ENCODE measurements at regions not wholly inside any gene's neighbourhood (a gene's known extent, or its start where the extent isn't known, plus 50 kb on each side); places are given as distances from the start of the nearest gene placed in this dataset.
A peak's percentile ranks its signal among the peaks of the same experiment; 100 is the strongest.

DNA sequence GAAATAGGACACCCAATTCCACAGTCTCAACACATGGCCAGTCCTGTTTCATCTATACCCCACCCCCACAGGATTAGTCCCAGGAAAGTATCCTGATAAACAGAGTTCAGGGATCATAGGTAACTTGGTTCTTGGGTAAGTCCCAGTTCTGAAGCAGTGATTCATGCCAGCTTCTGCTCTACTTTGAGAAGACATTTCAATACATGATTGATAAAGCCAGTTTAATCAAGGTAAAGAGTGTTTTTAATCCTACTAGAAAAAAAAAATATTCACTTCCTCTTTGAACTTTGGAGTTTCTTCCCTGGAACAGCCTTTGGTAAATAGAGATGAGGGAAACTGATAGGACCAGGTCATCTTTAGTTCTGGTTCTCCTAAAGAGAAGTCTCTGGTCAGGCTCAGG is 142.4 kb downstream of the TLR5 start:
- Histone ChIP-seq H3K27me3 (ENCODE audit: control insufficient read depth in 1 of 2, insufficient read depth in 2 of 2, low read length in 2 of 2) (no peaks in the 10 kb centered on the region), H3K9me3 (ENCODE audit: control insufficient read depth in 2 of 2, insufficient read depth in 1 of 2, low read depth in 1 of 2, low read length in 1 of 2) (no peaks in the 10 kb centered on the region), H3K4me3 (ENCODE audit: low read depth in 1 of 2, low read length in 2 of 2) (no peak overlapping the region), H3K27ac (ENCODE audit: low read depth in 2 of 2, low read length in 1 of 2) (no peak overlapping the region), H3K4me1 (ENCODE audit: control insufficient read depth in 2 of 2, insufficient read depth in 2 of 2, low read length in 1 of 2) (peaks cover 0 to 4% of the 10 kb centered on the region in 2 donors), H3K36me3 (ENCODE audit: control insufficient read depth in 2 of 2, insufficient read depth in 2 of 2, low read length in 1 of 2) (peaks cover 0 to 6% of the 10 kb centered on the region in 2 donors)

DNA sequence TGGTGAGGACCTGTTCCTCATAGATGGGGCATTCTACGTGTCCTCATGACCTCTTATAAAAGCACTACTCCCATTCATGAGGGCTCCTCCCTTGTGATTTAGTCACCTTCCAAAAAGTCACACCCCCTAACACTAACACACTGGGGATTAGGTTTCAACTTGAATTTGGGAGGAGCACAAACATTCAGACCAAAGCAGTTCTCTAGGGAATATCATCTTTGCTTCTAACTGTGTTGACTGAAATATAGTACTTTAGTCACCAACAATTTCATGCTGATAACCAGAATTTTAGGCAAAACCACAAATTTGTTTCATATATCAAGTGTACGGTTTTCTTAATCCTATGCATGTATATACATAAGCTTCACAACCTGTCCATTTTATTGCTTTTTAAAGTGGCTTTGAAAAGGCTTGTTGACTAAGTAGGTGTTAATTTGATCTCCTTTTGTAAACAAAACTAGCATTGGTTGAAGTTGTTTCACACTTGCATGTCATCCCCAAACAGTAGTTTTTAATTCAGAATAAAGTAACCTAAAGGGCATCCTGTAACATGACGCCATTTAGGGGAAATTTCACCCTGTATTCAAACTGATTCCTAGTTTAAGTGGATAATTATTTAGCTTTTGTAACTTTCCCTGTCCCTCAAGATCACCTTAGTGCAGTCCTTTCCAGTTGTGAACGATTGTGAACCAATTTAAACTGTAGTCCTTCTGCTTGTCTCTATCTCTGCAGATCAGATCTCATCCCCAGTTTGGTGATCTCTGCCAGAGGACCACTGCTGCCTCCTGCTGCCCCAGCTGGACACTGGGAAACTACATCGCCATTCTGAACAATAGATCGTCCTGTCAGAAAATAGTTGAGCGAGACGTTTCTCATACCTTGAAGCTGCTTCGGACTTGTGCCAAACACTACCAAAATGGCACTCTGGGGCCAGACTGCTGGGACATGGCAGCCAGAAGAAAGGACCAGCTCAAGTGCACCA is 141.1 kb downstream of the TLR5 start:
- Histone ChIP-seq H3K9me3 (ENCODE audit: control insufficient read depth in 2 of 2, insufficient read depth in 1 of 2, low read depth in 1 of 2, low read length in 1 of 2) (no peaks in the 10 kb centered on the region), H3K4me3 (ENCODE audit: low read depth in 1 of 2, low read length in 2 of 2) (no peak overlapping the region), H3K27me3 (ENCODE audit: control insufficient read depth in 1 of 2, insufficient read depth in 2 of 2, low read length in 2 of 2) (no peaks in the 10 kb centered on the region), H3K4me1 (ENCODE audit: control insufficient read depth in 2 of 2, insufficient read depth in 2 of 2, low read length in 1 of 2) (peaks cover 0 to 4% of the 10 kb centered on the region in 2 donors), H3K27ac (ENCODE audit: low read depth in 2 of 2, low read length in 1 of 2) (peak overlapping the region in 1 of 2 donors; percentile 18), H3K36me3 (ENCODE audit: control insufficient read depth in 2 of 2, insufficient read depth in 2 of 2, low read length in 1 of 2) (peaks cover 3 to 6% of the 10 kb centered on the region in 2 donors)
- WGBS, 2 donors, result 81 to 85% methylated on average over 9 of the region's 9 CpGs

DNA sequence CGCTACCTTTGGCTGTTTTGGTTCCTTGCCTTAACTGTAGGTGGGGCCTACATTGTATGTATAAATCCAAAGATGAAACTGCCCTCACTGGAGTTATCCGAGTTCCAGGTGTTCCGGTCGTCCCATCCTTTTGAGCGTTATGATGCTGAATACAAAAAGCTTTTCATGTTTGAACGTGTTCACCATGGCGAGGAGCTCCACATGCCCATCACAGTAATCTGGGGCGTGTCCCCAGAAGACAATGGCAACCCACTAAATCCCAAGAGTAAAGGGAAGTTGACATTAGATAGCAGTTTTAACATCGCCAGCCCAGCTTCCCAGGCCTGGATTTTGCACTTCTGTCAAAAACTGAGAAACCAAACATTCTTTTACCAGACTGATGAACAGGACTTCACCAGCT is 139.5 kb downstream of the TLR5 start:
- H3K36me3 ChIP-seq (ENCODE audit: control insufficient read depth in 2 of 2, insufficient read depth in 2 of 2, low read length in 1 of 2), result peaks cover 3 to 6% of the 10 kb centered on the region in 2 donors
- no peak overlapping the region for H3K27ac ChIP-seq (ENCODE audit: low read depth in 2 of 2, low read length in 1 of 2)
- peaks cover 0 to 4% of the 10 kb centered on the region in 2 donors for H3K4me1 ChIP-seq (ENCODE audit: control insufficient read depth in 2 of 2, insufficient read depth in 2 of 2, low read length in 1 of 2)
- no peaks in the 10 kb centered on the region for H3K27me3 ChIP-seq (ENCODE audit: control insufficient read depth in 1 of 2, insufficient read depth in 2 of 2, low read length in 2 of 2)
- H3K9me3 ChIP-seq (ENCODE audit: control insufficient read depth in 2 of 2, insufficient read depth in 1 of 2, low read depth in 1 of 2, low read length in 1 of 2), result peaks cover 0 to 2% of the 10 kb centered on the region in 2 donors
- 70 to 88% methylated on average over 9 of the region's 9 CpGs for WGBS, 2 donors
- no peak overlapping the region for H3K4me3 ChIP-seq (ENCODE audit: low read depth in 1 of 2, low read length in 2 of 2)

DNA sequence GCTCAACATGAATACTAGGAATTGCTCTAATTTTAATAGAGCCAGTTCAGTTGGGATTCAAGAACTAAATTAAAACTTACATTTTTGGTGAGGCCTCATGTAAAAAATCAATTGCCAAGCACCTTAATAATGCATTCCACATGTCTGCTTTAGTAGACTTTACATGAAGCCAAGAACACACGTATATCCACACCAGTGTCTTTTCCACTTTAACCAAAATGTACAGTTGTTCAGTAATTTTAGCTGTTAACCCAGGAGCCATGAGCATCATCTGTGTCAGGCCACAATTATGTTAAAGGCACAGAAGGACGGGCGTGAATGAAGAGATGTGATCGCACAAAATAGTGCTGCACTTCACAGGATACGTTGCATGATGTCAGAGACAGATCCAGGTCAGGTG is 136.7 kb downstream of the TLR5 start:
- Histone ChIP-seq H3K36me3 (ENCODE audit: control insufficient read depth in 2 of 2, insufficient read depth in 2 of 2, low read length in 1 of 2) (peaks cover 3 to 6% of the 10 kb centered on the region in 2 donors), H3K4me1 (ENCODE audit: control insufficient read depth in 2 of 2, insufficient read depth in 2 of 2, low read length in 1 of 2) (peaks cover 0 to 4% of the 10 kb centered on the region in 2 donors), H3K9me3 (ENCODE audit: control insufficient read depth in 2 of 2, insufficient read depth in 1 of 2, low read depth in 1 of 2, low read length in 1 of 2) (peaks cover 0 to 2% of the 10 kb centered on the region in 2 donors), H3K27ac (ENCODE audit: low read depth in 2 of 2, low read length in 1 of 2) (no peak overlapping the region), H3K27me3 (ENCODE audit: control insufficient read depth in 1 of 2, insufficient read depth in 2 of 2, low read length in 2 of 2) (no peaks in the 10 kb centered on the region), H3K4me3 (ENCODE audit: low read depth in 1 of 2, low read length in 2 of 2) (no peak overlapping the region)
- 94 to 95% methylated on average over 5 of the region's 5 CpGs for WGBS, 2 donors

DNA sequence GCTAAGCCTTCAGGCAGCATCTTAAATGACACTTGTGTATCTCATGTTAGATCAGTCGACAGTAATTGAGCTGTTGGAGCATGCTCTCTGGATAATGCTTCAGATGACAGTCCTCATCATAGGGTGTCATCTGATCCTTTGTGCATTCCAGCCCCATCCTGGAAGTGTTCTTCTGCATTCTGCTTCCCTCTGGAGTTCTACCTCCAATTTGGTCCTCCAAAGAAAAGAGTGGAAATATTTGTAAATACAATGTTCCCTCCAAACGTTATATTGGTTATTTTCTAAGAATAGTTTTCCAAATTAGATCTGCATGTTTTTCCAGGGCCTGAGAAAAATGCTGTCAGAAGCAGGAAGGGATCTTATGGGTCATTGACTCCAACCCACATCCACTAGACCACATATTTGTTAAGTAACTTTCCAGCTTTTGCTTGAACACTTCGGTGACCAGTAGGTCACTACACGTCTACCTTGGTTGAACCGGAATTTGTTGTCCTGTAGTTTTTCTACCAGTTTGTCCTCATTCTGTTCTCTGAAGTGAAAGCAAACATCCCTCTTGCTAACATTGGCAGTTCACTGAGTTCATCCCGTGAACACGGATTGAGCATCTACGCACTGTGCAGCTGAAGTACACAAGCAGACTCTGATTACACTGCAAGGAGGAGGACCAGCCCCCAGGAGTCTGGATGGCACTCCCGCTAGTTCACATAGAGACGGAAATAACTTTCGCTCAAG is 136.0 kb downstream of the TLR5 start:
- H3K4me1 ChIP-seq (ENCODE audit: control insufficient read depth in 2 of 2, insufficient read depth in 2 of 2, low read length in 1 of 2), result peaks cover 0 to 4% of the 10 kb centered on the region in 2 donors
- H3K9me3 ChIP-seq (ENCODE audit: control insufficient read depth in 2 of 2, insufficient read depth in 1 of 2, low read depth in 1 of 2, low read length in 1 of 2), result peaks cover 0 to 2% of the 10 kb centered on the region in 2 donors
- 66 to 72% methylated on average over 11 of the region's 11 CpGs for WGBS, 2 donors
- H3K4me3 ChIP-seq (ENCODE audit: low read depth in 1 of 2, low read length in 2 of 2), result no peak overlapping the region
- no peak overlapping the region for H3K27ac ChIP-seq (ENCODE audit: low read depth in 2 of 2, low read length in 1 of 2)
- no peaks in the 10 kb centered on the region for H3K27me3 ChIP-seq (ENCODE audit: control insufficient read depth in 1 of 2, insufficient read depth in 2 of 2, low read length in 2 of 2)
- H3K36me3 ChIP-seq (ENCODE audit: control insufficient read depth in 2 of 2, insufficient read depth in 2 of 2, low read length in 1 of 2), result peaks cover 3 to 6% of the 10 kb centered on the region in 2 donors

DNA sequence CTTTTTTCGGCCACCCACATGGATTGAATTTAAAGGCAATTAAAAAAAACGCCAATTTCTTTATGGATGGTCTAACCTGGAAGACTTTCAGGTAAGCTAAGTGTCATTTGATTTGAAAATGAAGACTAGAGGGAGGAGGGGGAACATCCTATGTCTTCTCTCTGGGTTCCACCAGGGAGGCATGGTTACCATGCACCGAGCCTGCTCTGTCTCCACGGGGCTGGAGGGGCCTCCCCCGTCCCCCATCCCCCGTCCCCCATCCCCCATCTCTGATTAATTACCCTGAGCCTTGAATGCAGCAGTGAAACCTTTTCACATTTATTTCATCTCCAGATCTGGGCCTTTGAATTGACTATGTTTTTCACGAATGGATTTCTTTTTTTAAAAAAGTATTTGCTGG is 135.1 kb downstream of the TLR5 start:
- peaks cover 0 to 2% of the 10 kb centered on the region in 2 donors for H3K9me3 ChIP-seq (ENCODE audit: control insufficient read depth in 2 of 2, insufficient read depth in 1 of 2, low read depth in 1 of 2, low read length in 1 of 2)
- H3K27me3 ChIP-seq (ENCODE audit: control insufficient read depth in 1 of 2, insufficient read depth in 2 of 2, low read length in 2 of 2), result no peaks in the 10 kb centered on the region
- 80 to 85% methylated on average over 7 of the region's 7 CpGs for WGBS, 2 donors
- peaks cover 3 to 5% of the 10 kb centered on the region in 2 donors for H3K36me3 ChIP-seq (ENCODE audit: control insufficient read depth in 2 of 2, insufficient read depth in 2 of 2, low read length in 1 of 2)
- no peak overlapping the region for H3K27ac ChIP-seq (ENCODE audit: low read depth in 2 of 2, low read length in 1 of 2)
- no peak overlapping the region for H3K4me3 ChIP-seq (ENCODE audit: low read depth in 1 of 2, low read length in 2 of 2)
- H3K4me1 ChIP-seq (ENCODE audit: control insufficient read depth in 2 of 2, insufficient read depth in 2 of 2, low read length in 1 of 2), result peaks cover 0 to 2% of the 10 kb centered on the region in 2 donors

DNA sequence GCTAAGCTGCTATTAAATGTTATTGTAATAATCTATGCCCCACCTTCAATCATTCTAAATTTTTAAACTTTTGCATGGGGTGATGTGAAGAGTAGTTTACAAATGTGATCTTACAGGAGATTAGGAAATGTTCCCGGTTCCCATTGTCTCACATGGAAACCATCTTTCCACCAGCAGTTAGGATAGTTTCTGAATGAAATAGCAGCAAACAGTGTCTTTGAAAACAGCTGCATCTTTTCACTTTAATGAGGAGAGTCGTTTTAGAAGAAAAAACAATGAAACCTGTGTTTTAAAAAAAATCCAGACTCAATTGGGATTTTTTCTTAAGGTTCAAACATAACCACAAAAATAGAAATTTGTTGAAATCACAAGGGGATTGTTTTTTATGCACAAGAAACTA is 134.2 kb downstream of the TLR5 start:
- Histone ChIP-seq H3K4me3 (ENCODE audit: low read depth in 1 of 2, low read length in 2 of 2) (no peak overlapping the region), H3K27ac (ENCODE audit: low read depth in 2 of 2, low read length in 1 of 2) (no peak overlapping the region), H3K36me3 (ENCODE audit: control insufficient read depth in 2 of 2, insufficient read depth in 2 of 2, low read length in 1 of 2) (peaks cover 2 to 3% of the 10 kb centered on the region in 2 donors), H3K27me3 (ENCODE audit: control insufficient read depth in 1 of 2, insufficient read depth in 2 of 2, low read length in 2 of 2) (no peaks in the 10 kb centered on the region), H3K9me3 (ENCODE audit: control insufficient read depth in 2 of 2, insufficient read depth in 1 of 2, low read depth in 1 of 2, low read length in 1 of 2) (peaks cover 0 to 2% of the 10 kb centered on the region in 2 donors), H3K4me1 (ENCODE audit: control insufficient read depth in 2 of 2, insufficient read depth in 2 of 2, low read length in 1 of 2) (no peaks in the 10 kb centered on the region)
- WGBS, 2 donors, result 54 to 56% methylated on average over 2 of the region's 2 CpGs

DNA sequence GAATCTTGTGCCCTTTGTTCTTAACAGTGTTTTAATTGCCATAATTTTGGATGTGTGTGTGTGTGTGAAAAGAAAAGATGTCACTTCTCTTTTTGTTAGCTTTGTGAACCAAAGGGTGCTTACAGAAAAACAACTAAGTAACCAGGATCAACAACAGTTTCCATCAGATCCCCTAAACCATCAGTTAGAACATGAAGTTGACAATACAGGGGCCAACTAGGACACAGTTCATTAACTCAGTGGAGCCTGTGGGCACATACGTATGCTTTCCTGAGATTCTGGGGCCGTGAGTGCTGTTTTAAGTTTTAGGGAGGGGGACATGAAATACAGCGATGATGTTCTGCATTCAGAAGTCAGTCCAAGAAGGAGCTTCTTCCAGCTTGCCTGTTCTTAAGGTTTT is 133.6 kb downstream of the TLR5 start:
- 46 to 54% methylated on average over 3 of the region's 3 CpGs for WGBS, 2 donors
- no peak overlapping the region for H3K4me3 ChIP-seq (ENCODE audit: low read depth in 1 of 2, low read length in 2 of 2)
- no peaks in the 10 kb centered on the region for H3K27me3 ChIP-seq (ENCODE audit: control insufficient read depth in 1 of 2, insufficient read depth in 2 of 2, low read length in 2 of 2)
- peaks cover 0 to 3% of the 10 kb centered on the region in 2 donors for H3K36me3 ChIP-seq (ENCODE audit: control insufficient read depth in 2 of 2, insufficient read depth in 2 of 2, low read length in 1 of 2)
- no peaks in the 10 kb centered on the region for H3K4me1 ChIP-seq (ENCODE audit: control insufficient read depth in 2 of 2, insufficient read depth in 2 of 2, low read length in 1 of 2)
- peaks cover 0 to 2% of the 10 kb centered on the region in 2 donors for H3K9me3 ChIP-seq (ENCODE audit: control insufficient read depth in 2 of 2, insufficient read depth in 1 of 2, low read depth in 1 of 2, low read length in 1 of 2)
- H3K27ac ChIP-seq (ENCODE audit: low read depth in 2 of 2, low read length in 1 of 2), result no peak overlapping the region

DNA sequence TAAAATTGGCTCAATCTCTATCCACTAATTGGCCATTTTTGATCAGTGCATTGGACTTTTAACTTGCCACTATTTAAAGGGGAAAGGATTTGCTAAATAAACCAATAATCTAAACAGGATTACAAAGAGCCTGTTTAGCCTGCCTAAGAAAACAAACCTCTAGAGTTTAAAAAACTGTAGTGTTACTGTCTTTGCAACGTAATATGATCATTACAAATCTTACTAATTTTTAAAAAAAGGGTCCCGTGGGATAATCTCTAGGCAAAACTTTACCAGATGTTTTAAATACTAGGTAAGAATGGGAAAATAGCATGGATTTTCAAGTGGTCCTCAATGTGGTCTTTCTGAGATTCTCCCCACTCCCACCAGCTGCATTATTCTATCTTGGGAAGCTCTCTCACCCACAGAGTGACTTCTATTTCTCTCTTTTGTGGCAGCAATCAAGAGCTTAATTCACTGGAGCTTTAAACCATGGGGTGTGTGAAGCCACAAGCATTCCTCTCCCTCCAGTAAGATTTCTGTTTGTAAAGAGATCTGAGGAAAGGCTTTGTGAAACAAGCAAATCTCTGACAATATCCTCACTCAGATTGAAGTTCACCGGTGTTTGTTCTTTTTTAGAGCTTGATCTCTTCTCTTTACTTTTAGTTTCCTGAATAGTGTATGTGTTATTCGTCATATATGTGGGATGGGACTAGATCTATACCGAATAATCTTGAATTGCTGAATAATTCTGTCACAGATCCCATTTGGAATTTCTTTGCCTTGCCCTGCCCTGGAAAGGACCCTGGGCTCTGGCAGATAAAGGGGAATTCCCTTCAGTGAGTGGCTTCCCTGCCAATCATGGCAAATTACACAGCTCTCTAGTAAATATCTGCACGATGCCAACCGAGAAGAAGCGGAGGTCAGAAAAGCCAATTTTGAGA is 132.2 kb downstream of the TLR5 start:
- WGBS, 2 donors, result 40 to 49% methylated on average over 8 of the region's 8 CpGs
- Histone ChIP-seq H3K4me3 (ENCODE audit: low read depth in 1 of 2, low read length in 2 of 2) (no peak overlapping the region), H3K4me1 (ENCODE audit: control insufficient read depth in 2 of 2, insufficient read depth in 2 of 2, low read length in 1 of 2) (no peaks in the 10 kb centered on the region), H3K9me3 (ENCODE audit: control insufficient read depth in 2 of 2, insufficient read depth in 1 of 2, low read depth in 1 of 2, low read length in 1 of 2) (peaks cover 0 to 2% of the 10 kb centered on the region in 2 donors), H3K27me3 (ENCODE audit: control insufficient read depth in 1 of 2, insufficient read depth in 2 of 2, low read length in 2 of 2) (no peaks in the 10 kb centered on the region), H3K36me3 (ENCODE audit: control insufficient read depth in 2 of 2, insufficient read depth in 2 of 2, low read length in 1 of 2) (peaks cover 0 to 3% of the 10 kb centered on the region in 2 donors), H3K27ac (ENCODE audit: low read depth in 2 of 2, low read length in 1 of 2) (no peak overlapping the region)

Data from esophagus (tissue), 2 donors.